ENCODE measurements at regions not wholly inside any gene's neighbourhood (a gene's known extent, or its start where the extent isn't known, plus 50 kb on each side); places are given as distances from the start of the nearest gene placed in this dataset.

GRCh38 chr4:189385098-189385497 is 555.6 kb upstream of the FRG1 start:
- no peak for DNase-seq (ENCODE audit: low read depth)

GRCh38 chr4:189385579-189385978 is 555.1 kb upstream of the FRG1 start:
- DNase-seq (ENCODE audit: low read depth) = no peak

DNA sequence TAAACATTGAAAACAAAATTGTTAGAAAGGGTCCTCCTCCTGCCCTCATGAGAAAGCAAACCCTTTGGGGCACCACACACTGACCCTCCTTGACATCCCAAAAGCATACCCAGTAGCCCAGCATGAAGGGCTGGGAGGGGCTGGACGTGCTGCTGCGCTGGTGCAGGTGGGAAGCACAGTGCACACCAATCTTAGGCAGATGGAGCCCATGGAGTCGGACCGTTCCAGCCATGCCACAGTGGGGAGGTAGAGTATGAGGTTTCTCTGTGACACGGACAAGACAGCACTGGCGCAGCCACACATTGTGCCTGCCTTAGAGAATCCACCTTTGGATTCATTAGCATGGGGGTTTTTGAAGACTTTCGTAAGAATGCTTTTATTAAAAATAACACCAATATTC is 544.2 kb upstream of the FRG1 start:
- DNase-seq (ENCODE audit: low read depth) = no peak

GRCh38 chr4:189404271-189404670 is 536.4 kb upstream of the FRG1 start:
- DNase-seq (ENCODE audit: low read depth) = no peak

- DNase-seq (ENCODE audit: low read depth) = no peak
Measured at GRCh38 chr4:189409158-189409557, 531.5 kb upstream of the FRG1 start.

GRCh38 chr4:189414021-189414420 is 526.7 kb upstream of the FRG1 start:
- DNase-seq (ENCODE audit: low read depth) = no peak

DNA sequence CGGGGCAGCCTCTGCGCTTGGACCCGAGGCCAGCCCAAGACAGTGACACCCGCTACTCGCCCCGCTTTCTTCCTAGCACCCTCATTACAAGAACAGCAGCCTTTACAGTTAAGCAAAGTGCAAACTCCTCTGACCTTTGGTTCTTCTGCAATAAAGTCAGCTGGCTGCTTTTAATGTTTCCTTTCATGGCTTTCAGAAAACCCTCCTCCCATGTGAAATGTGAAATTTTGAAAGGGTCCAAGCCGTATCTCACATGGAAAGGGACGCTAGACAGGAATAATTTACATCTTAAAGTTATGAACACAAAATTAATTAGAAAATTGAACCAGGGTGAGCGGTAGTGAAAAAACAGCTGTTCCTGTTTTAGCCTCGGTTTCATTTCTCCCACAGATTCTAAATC is 520.1 kb upstream of the FRG1 start:
- DNase-seq (ENCODE audit: low read depth) = no peak

DNA sequence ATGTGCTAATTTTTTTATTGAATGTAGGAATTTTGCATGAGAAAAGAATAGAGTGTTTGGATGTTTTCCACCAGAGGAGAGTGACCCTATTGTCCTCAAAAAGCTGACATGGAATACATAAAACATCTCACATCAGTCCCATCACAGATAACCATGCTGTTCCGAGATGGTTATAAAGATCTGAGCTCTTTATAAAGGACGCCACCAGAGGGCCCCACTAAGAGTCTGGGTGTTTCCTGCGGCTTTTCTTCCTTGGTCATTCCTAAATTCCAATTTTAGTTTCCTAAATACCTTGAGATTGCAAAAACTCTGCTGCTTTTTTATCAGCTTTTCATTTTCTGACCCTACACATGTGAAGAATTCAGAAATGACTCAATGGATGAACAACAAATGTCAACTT is 504.5 kb upstream of the FRG1 start:
- no peak for DNase-seq (ENCODE audit: low read depth)

DNA sequence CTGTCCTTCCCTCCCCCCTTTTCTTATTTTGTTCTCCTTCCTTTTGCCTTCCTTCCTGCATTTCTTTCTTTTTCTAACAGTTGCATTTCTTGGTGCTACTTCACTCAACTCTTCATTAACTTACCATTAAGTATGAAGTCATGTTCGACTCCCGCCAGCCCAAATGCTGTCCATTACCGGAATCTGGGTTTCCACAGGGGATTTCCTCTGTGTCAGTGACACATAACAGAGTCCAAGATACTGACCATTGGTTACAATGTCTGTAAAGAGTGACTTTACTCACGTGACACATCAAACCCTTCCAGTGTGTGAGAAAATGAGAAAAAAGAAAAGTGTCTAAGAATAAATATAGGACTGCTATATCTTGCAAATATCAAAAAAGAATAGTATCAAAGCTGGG is 500.0 kb upstream of the FRG1 start:
- no peak for DNase-seq (ENCODE audit: low read depth)

- DNase-seq (ENCODE audit: low read depth) = no peak
Measured at GRCh38 chr4:189443341-189443740, 497.3 kb upstream of the FRG1 start.

DNA sequence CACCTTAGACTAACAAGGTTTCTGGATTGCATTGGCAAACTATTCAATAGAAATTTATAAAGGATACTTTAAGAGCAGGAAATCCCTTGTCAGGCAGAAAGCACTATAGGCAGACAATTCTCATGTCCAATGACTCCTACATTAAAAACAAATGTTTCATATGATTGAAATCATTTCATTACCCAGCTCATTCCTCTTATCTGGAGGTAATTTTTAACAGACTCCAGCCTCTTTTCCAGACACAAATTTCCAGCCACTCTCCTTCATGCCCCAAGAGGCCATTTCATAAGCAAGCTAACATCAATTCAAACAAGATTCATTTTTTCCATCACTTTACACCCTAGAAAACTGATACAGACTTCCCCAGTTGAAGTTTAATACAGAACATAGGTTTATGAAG is 495.1 kb upstream of the FRG1 start:
- no peak for DNase-seq (ENCODE audit: low read depth)

GRCh38 chr4:189463734-189464133 is 476.9 kb upstream of the FRG1 start:
- DNase-seq (ENCODE audit: low read depth) = no peak

GRCh38 chr4:189494407-189494806 is 446.3 kb upstream of the FRG1 start:
- no peak for DNase-seq (ENCODE audit: low read depth)

DNA sequence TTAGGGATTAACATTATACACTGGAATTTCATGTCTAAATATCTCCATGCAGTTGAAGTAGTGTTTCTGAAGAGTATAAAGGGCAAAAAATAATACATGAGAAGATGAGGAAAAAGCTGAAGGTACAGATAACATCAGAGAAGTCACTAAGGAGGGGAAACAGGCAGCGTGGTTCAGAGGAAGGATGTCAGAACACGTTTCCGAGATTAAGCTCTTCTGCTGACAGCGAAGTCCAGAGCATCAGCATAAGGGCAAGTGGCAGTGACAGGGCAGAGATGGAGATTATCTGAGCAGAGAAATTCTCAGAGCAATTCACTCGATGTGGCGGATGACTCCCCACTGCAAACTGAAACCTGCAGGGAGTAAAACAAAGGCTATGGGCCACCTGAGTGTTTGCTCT is 443.2 kb upstream of the FRG1 start:
- DNase-seq (ENCODE audit: low read depth) = no peak

- DNase-seq (ENCODE audit: low read depth) = no peak
Measured at GRCh38 chr4:189497996-189498395, 442.7 kb upstream of the FRG1 start.

GRCh38 chr4:189498457-189498856 is 442.2 kb upstream of the FRG1 start:
- no peak for DNase-seq (ENCODE audit: low read depth)

GRCh38 chr4:189499696-189500095 is 441.0 kb upstream of the FRG1 start:
- no peak for DNase-seq (ENCODE audit: low read depth)

GRCh38 chr4:189500970-189501369 is 439.7 kb upstream of the FRG1 start:
- no peak for DNase-seq (ENCODE audit: low read depth)

GRCh38 chr4:189502841-189503435 is 437.7 kb upstream of the FRG1 start:
- DNase-seq (ENCODE audit: low read depth) = no peak

- DNase-seq (ENCODE audit: low read depth) = no peak
Measured at GRCh38 chr4:189504220-189504619, 436.5 kb upstream of the FRG1 start.

DNA sequence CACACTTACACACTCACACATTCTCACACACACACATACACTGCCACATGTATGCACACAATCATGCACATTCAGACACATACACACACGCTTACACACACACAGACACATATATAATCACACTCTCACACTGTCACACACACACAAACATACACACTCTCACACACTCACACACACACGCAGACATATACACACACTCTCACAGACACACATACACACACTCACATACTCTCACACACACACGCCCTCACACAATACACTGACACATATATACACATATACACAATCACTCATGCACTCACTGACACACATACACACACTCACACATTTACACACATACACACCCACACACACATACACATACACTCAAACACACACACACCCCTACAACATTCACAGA is 435.3 kb upstream of the FRG1 start:
- no peak for DNase-seq (ENCODE audit: low read depth)

DNA sequence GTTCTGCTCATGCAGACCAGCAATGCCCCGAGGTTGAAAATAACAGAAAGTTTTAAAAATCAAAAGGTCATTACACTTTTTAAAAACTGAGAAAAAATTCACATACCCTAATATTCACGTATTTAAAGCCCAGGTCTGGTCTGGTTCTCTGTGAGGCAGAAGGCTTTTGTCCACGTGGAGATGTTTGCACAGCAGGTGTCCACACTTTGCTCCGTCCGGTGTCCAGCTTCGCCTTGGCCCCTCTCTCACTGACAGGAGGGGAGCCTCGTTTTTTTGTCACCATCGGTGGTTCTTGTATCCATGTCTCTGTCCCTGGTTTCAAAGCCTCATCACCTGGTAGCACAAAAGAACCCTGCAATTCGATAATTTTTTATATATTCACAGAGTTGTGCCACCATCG is 434.6 kb upstream of the FRG1 start:
- no peak for DNase-seq (ENCODE audit: low read depth)

- DNase-seq (ENCODE audit: low read depth) = no peak
Measured at GRCh38 chr4:189507060-189507459, 433.6 kb upstream of the FRG1 start.

DNA sequence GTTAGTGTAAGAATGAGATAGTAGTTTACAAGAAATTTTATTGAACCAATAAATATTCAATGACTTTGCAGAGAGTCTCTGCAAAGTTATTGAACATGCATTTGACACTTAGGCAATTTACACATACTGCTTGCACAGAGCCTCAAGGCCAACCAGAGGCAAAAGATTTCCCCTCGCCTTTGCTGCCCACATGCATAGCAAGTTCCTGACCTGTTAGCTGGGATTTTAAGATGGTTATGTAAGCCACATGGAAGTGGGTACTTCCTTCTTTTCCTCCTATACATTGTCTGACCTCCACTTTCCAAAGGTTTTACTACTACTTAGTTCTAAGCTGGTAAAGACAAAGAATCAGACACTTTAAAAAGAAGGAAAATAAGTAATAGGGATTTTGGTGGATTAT is 430.1 kb upstream of the FRG1 start:
- DNase-seq (ENCODE audit: low read depth) = no peak

DNA sequence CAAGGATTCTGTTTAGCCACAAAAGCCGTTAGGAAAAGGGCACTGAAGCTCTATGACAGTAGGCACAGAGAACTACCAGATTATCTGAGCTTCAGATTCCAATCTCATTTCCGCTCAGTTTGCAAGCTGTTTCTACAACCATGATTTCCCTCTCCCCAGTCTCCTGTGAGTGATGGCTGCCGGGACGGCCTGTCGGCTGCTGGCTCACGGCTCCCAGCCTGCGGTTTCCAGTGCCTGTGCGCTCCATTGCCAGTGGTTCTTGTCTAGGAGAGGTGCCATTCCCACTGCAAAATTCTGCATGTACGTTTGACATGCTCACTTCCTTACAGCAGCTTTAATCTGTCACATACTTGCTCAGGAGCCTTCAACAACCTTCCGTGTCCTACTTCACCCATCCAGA is 429.1 kb upstream of the FRG1 start:
- no peak for DNase-seq (ENCODE audit: low read depth)
